Ovary (tissue), 3 donors: ENCODE measurements at regions not wholly inside any gene's neighbourhood (a gene's known extent, or its start where the extent isn't known, plus 50 kb on each side); places are given as distances from the start of the nearest gene placed in this dataset.

Experiments used
- POLR2A ChIP-seq: fragments of 450-650 bp; IDR thresholded peaks from one replicate; pipeline ENCODE4 v1.6.1; 2017; ENCODE audit warnings: antibody characterized with exemption, mild to moderate bottlenecking, moderate library complexity
- TF ChIP-seq, protein P1 (sequence below), 3 donors: fragments of 450-650 bp in 2 of 3; fragments of 200-600 bp in 1 of 3; IDR thresholded peaks; one replicate each; pipeline versions ENCODE4 v1.5.1 to v1.8.0; 2016 to 2022; ENCODE audit warnings: antibody characterized with exemption in 3 of 3, mild to moderate bottlenecking in 1 of 3
- donor health status: DM: no; HTN: no; CAD: no.

DNA sequence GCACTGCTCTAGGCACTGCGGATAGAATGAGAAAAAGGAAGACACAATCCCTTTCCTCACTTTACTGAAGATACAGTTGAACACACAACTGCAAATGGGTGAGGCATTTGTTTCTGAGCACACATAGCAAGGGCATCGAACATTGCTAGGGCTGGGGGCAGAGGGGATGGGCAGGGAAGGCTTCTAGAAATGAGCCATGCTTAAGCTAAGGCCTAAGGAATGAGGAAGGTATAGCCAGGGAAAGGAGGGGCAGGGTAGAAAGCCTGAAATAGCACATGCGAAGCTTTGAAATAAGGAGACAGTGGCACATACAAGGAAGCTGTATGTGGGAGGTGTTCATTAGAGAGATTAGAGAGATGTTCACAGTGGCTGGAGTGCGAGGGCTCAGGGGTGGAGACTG, 92.7 kb downstream of the KIF4B start:
- TF ChIP-seq, protein P1, sequence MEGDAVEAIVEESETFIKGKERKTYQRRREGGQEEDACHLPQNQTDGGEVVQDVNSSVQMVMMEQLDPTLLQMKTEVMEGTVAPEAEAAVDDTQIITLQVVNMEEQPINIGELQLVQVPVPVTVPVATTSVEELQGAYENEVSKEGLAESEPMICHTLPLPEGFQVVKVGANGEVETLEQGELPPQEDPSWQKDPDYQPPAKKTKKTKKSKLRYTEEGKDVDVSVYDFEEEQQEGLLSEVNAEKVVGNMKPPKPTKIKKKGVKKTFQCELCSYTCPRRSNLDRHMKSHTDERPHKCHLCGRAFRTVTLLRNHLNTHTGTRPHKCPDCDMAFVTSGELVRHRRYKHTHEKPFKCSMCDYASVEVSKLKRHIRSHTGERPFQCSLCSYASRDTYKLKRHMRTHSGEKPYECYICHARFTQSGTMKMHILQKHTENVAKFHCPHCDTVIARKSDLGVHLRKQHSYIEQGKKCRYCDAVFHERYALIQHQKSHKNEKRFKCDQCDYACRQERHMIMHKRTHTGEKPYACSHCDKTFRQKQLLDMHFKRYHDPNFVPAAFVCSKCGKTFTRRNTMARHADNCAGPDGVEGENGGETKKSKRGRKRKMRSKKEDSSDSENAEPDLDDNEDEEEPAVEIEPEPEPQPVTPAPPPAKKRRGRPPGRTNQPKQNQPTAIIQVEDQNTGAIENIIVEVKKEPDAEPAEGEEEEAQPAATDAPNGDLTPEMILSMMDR (IDR thresholded peaks at IDR 0.05) = no peak
- no peak for TF ChIP-seq POLR2A
